HG03175 (cell line): ENCODE measurements at regions not wholly inside any gene's neighbourhood (a gene's known extent, or its start where the extent isn't known, plus 50 kb on each side); places are given as distances from the start of the nearest gene placed in this dataset.
A peak's percentile ranks its signal among the peaks of the same experiment; 100 is the strongest.
"Not testable (repeated sequence)": the region's sequence is repeated elsewhere in the genome, so short reads cannot be mapped to it uniquely, and the experiment has no call there.

Experiments
- ATAC-seq: cut with Tn5 transposase; IDR thresholded peaks from one replicate; pipeline ENCODE4 v1.9.1; 2021; ENCODE audit warnings: mild to moderate bottlenecking, moderate library complexity; ENCODE audit not compliant: unreplicated experiment

GRCh38 chr2:75328156-75328555 lies 128.8 kb upstream of the TACR1 start:
- ATAC-seq = no peak

- ATAC-seq = no peak
These were observed 128.0 kb upstream of the TACR1 start for GRCh38 chr2:75327334-75327733.

- no peak for ATAC-seq
These were observed 127.3 kb upstream of the TACR1 start for GRCh38 chr2:75326645-75327044.

GRCh38 chr2:75325594-75325993 lies 126.3 kb upstream of the TACR1 start:
- ATAC-seq = no peak

- no peak for ATAC-seq
These were observed 125.6 kb upstream of the TACR1 start for GRCh38 chr2:75324861-75325284.

- ATAC-seq = no peak
These were observed 124.8 kb upstream of the TACR1 start for GRCh38 chr2:75324141-75324540.

- ATAC-seq = no peak
These were observed 122.2 kb upstream of the TACR1 start for GRCh38 chr2:75321599-75321922.

- no peak for ATAC-seq
These were observed 121.7 kb upstream of the TACR1 start for GRCh38 chr2:75320898-75321598.

GRCh38 chr2:75319951-75320350 lies 120.6 kb upstream of the TACR1 start:
- no peak for ATAC-seq

GRCh38 chr2:75317802-75318201 lies 118.5 kb upstream of the TACR1 start:
- no peak for ATAC-seq

- no peak for ATAC-seq
These were observed 118.0 kb upstream of the TACR1 start for GRCh38 chr2:75317316-75317715.

- no peak for ATAC-seq
These were observed 116.1 kb upstream of the TACR1 start for GRCh38 chr2:75315436-75315835.

GRCh38 chr2:75311993-75312392 lies 112.7 kb upstream of the TACR1 start:
- ATAC-seq = peak; percentile 100

GRCh38 chr2:75311521-75311920 lies 112.2 kb upstream of the TACR1 start:
- ATAC-seq = no peak

- no peak for ATAC-seq
These were observed 111.6 kb upstream of the TACR1 start for GRCh38 chr2:75310876-75311275.

- ATAC-seq = no peak
These were observed 110.5 kb upstream of the TACR1 start for GRCh38 chr2:75309596-75310463.

GRCh38 chr2:75303227-75303626 lies 103.9 kb upstream of the TACR1 start:
- no peak for ATAC-seq

GRCh38 chr2:75294362-75294761 lies 95.0 kb upstream of the TACR1 start:
- ATAC-seq = no peak

GRCh38 chr2:75292826-75293225 lies 93.5 kb upstream of the TACR1 start:
- no peak for ATAC-seq

- ATAC-seq = no peak
These were observed 91.4 kb upstream of the TACR1 start for GRCh38 chr2:75290600-75291150.

GRCh38 chr2:75289771-75290170 lies 90.5 kb upstream of the TACR1 start:
- no peak for ATAC-seq

- not testable (repeated sequence) for ATAC-seq
These were observed 89.9 kb upstream of the TACR1 start for GRCh38 chr2:75289178-75289577.
